ENCODE measurements at regions not wholly inside any gene's neighbourhood (a gene's known extent, or its start where the extent isn't known, plus 50 kb on each side); places are given as distances from the start of the nearest gene placed in this dataset.

GRCh38 chr4:11496351-11496829, 67.7 kb upstream of the HS3ST1 start:
- H3K4me1 ChIP-seq (ENCODE audit: low read length): peaks cover 5% of the 10 kb centered on the region; the same call in 1 of the 2 replicates
- no peaks in the 10 kb centered on the region for H4K20me1 ChIP-seq (ENCODE audit: insufficient read depth, low read length)
- no peaks in the 10 kb centered on the region for H3K27me3 ChIP-seq (ENCODE audit: low read depth, low read length)
- no peak overlapping the region for H3K27ac ChIP-seq (ENCODE audit: low read length)
- H3K79me2 ChIP-seq (ENCODE audit: low read length): no peaks in the 10 kb centered on the region
- TF ChIP-seq CTCF (IDR thresholded peaks at IDR 0.05; ENCODE audit: low read depth, low read length) (no peak), EZH2phosphoT487 (IDR thresholded peaks at IDR 0.05; ENCODE audit: low read depth) (no peak)
- H3K36me3 ChIP-seq (replicated peaks; ENCODE audit: low read depth, low read length): no peaks in the 10 kb centered on the region
- no peak overlapping the region; the same call in 1 of the 2 replicates for H3K4me2 ChIP-seq (ENCODE audit: low read length)
- no peak overlapping the region for H2AFZ ChIP-seq (ENCODE audit: low read depth, low read length)
- no peak overlapping the region for H3K4me3 ChIP-seq (ENCODE audit: low read length)
- no peaks in the 10 kb centered on the region for H3K9me3 ChIP-seq (ENCODE audit: insufficient read depth, low read length)
- H3K9ac ChIP-seq (ENCODE audit: low read length): no peak overlapping the region

- Histone ChIP-seq H3K9ac (ENCODE audit: low read length) (no peak overlapping the region), H2AFZ (ENCODE audit: low read depth, low read length) (no peak overlapping the region), H3K4me3 (ENCODE audit: low read length) (no peak overlapping the region), H3K27ac (ENCODE audit: low read length) (no peak overlapping the region), H3K4me1 (ENCODE audit: low read length) (peaks cover 7% of the 10 kb centered on the region), H4K20me1 (ENCODE audit: insufficient read depth, low read length) (no peaks in the 10 kb centered on the region), H3K27me3 (ENCODE audit: low read depth, low read length) (no peaks in the 10 kb centered on the region), H3K79me2 (ENCODE audit: low read length) (no peaks in the 10 kb centered on the region), H3K4me2 (ENCODE audit: low read length) (no peak overlapping the region), H3K9me3 (ENCODE audit: insufficient read depth, low read length) (no peaks in the 10 kb centered on the region), H3K36me3 (replicated peaks; ENCODE audit: low read depth, low read length) (no peaks in the 10 kb centered on the region)
- TF ChIP-seq CTCF (IDR thresholded peaks at IDR 0.05; ENCODE audit: low read depth, low read length) (no peak), EZH2phosphoT487 (IDR thresholded peaks at IDR 0.05; ENCODE audit: low read depth) (no peak)
Measured at GRCh38 chr4:11495818-11496217, 67.1 kb upstream of the HS3ST1 start.

GRCh38 chr4:11495291-11495690, 66.6 kb upstream of the HS3ST1 start:
- no peak overlapping the region for H3K27ac ChIP-seq (ENCODE audit: low read length)
- H4K20me1 ChIP-seq (ENCODE audit: insufficient read depth, low read length): no peaks in the 10 kb centered on the region
- H3K4me2 ChIP-seq (ENCODE audit: low read length): no peak overlapping the region
- no peak overlapping the region for H3K9ac ChIP-seq (ENCODE audit: low read length)
- H3K4me3 ChIP-seq (ENCODE audit: low read length): no peak overlapping the region
- no peaks in the 10 kb centered on the region for H3K79me2 ChIP-seq (ENCODE audit: low read length)
- H3K9me3 ChIP-seq (ENCODE audit: insufficient read depth, low read length): no peaks in the 10 kb centered on the region
- H3K27me3 ChIP-seq (ENCODE audit: low read depth, low read length): no peaks in the 10 kb centered on the region
- peaks cover 12% of the 10 kb centered on the region for H3K4me1 ChIP-seq (ENCODE audit: low read length)
- no peak overlapping the region for H2AFZ ChIP-seq (ENCODE audit: low read depth, low read length)
- no peaks in the 10 kb centered on the region for H3K36me3 ChIP-seq (replicated peaks; ENCODE audit: low read depth, low read length)
- no peak for TF ChIP-seq EZH2phosphoT487 (IDR thresholded peaks at IDR 0.05; ENCODE audit: low read depth)
- no peak for TF ChIP-seq CTCF (IDR thresholded peaks at IDR 0.05; ENCODE audit: low read depth, low read length)

- H3K79me2 ChIP-seq (ENCODE audit: low read length): no peaks in the 10 kb centered on the region
- no peak overlapping the region for H3K4me3 ChIP-seq (ENCODE audit: low read length)
- peaks cover 23% of the 10 kb centered on the region for H3K4me1 ChIP-seq (ENCODE audit: low read length)
- H3K9me3 ChIP-seq (ENCODE audit: insufficient read depth, low read length): no peaks in the 10 kb centered on the region
- H3K27me3 ChIP-seq (ENCODE audit: low read depth, low read length): no peaks in the 10 kb centered on the region
- no peaks in the 10 kb centered on the region for H4K20me1 ChIP-seq (ENCODE audit: insufficient read depth, low read length)
- H3K9ac ChIP-seq (ENCODE audit: low read length): no peak overlapping the region
- H2AFZ ChIP-seq (ENCODE audit: low read depth, low read length): no peak overlapping the region
- TF ChIP-seq CTCF (IDR thresholded peaks at IDR 0.05; ENCODE audit: low read depth, low read length): no peak
- TF ChIP-seq EZH2phosphoT487 (IDR thresholded peaks at IDR 0.05; ENCODE audit: low read depth): no peak
- no peaks in the 10 kb centered on the region for H3K36me3 ChIP-seq (replicated peaks; ENCODE audit: low read depth, low read length)
- no peak overlapping the region for H3K4me2 ChIP-seq (ENCODE audit: low read length)
- H3K27ac ChIP-seq (ENCODE audit: low read length): no peak overlapping the region
Measured at GRCh38 chr4:11494232-11494631, 65.5 kb upstream of the HS3ST1 start.
